Transverse colon (tissue), 4 donors: ENCODE measurements at regions not wholly inside any gene's neighbourhood (a gene's known extent, or its start where the extent isn't known, plus 50 kb on each side); places are given as distances from the start of the nearest gene placed in this dataset.

Experiments
- DNase-seq: peaks from one replicate; pipeline ENCODE4 v3.0.0-alpha.2; 2019
- H3K27ac ChIP-seq, 4 donors: fragments of 200-600 bp; sonication (generic); 2 replicates each; pipeline ENCODE4 v1.5.1; 2016 to 2018; ENCODE audit warnings: inconsistent platforms in 4 of 4
- H3K27me3 ChIP-seq: fragments of 200-600 bp; sonication (generic); 2 replicates; pipeline ENCODE4 v1.5.1; 2017; ENCODE audit warnings: inconsistent platforms
- H3K36me3 ChIP-seq, 4 donors: fragments of 200-600 bp; sonication (generic); 2 replicates each; pipeline ENCODE4 v1.5.1; 2017 to 2019; ENCODE audit warnings: inconsistent platforms in 4 of 4
- H3K4me1 ChIP-seq, 4 donors: fragments of 200-600 bp; sonication (generic); 2 replicates each; pipeline ENCODE4 v1.5.1; 2017 to 2020; ENCODE audit warnings: inconsistent platforms in 4 of 4
- H3K4me3 ChIP-seq, 4 donors: fragments of 200-600 bp; sonication (generic); 1 replicate in 1 of 4; 2 replicates in 3 of 4; pipeline versions ENCODE4 v1.5.1 to v1.6.1; 2017 to 2019; ENCODE audit warnings: inconsistent platforms in 4 of 4
- H3K9me3 ChIP-seq, 2 donors: fragments of 200-600 bp; sonication (generic); 2 replicates each; pipeline ENCODE4 v1.5.1; 2017 to 2019; ENCODE audit warnings: inconsistent platforms in 2 of 2
- EP300 ChIP-seq: sonication (generic); formaldehyde crosslinking; IDR thresholded peaks from one replicate; pipeline ENCODE4 v1.6.1; 2017; ENCODE audit warnings: antibody characterized with exemption, low read depth
- POLR2A ChIP-seq: fragments of 450-650 bp; IDR thresholded peaks from one replicate; pipeline ENCODE4 v1.6.1; 2016; ENCODE audit warnings: antibody characterized with exemption, mild to moderate bottlenecking, moderate library complexity
- POLR2AphosphoS5 ChIP-seq, 3 donors: sonication (generic); formaldehyde crosslinking; IDR thresholded peaks; one replicate each; pipeline ENCODE4 v1.6.1; 2016; ENCODE audit warnings: antibody characterized with exemption in 3 of 3
- WGBS, 2 donors: methylation state at CpG; one replicate each; pipeline ENCODE4 v1.1.5; 2018; ENCODE audit warnings: low coverage in 1 of 2; 5-methylcytosine and 5-hydroxymethylcytosine counted together
- in situ Hi-C, 4 donors: fragments of 200-750 bp; cut with MboI; loops; one replicate each; pipeline versions ENCODE4 v1.15.0 to v1.15.1; 2017; ENCODE audit warnings: low sequenced_read_pairs in 3 of 4, low pct_ligation_motif_present in 1 of 4, low pct_unique_long_range_greater_than_20kb in 1 of 4
- intact Hi-C: fragments of 100-400 bp; cut with DNase I; formaldehyde crosslinking; loops from one replicate; pipeline ENCODE4 v1.15.1; 2023; ENCODE audit warnings: low total_unique reads
- TF ChIP-seq, protein P1 (sequence below), 5 experiments: fragments of 200-600 bp in 3 of 5; fragments of 450-650 bp in 2 of 5; sonication (generic) in 3 of 5; IDR thresholded peaks; 1 replicate in 2 of 5; 2 replicates in 3 of 5; pipeline ENCODE4 v1.5.1; 2016 to 2017; ENCODE audit warnings: antibody characterized with exemption in 5 of 5, inconsistent platforms in 3 of 5, mild to moderate bottlenecking in 2 of 5, moderate library complexity in 1 of 5

DNA sequence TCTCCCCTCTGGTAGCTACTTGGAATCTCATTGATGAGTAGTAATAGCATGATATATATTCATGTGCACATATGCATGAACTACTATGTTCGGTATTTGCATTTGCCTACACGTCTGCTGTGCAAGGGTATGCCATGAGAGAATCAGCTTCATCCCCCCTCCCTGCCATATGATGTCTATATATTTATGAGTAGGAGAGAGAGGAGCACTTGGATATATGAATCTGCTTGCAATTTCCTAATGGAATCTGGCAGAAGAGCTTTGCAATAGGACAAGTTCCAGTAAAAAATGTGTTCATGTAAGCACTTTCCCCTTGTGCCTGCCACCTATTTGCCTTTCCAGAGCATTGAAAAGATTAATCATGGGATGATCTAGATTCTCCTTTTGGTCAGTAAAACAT, 76.2 kb upstream of the BACH2 start:
- DNase-seq: no peak
- H3K9me3 ChIP-seq: no peaks in the 10 kb centered on the region
- intact Hi-C loops: no loop called here
- WGBS, 2 donors: 87 to 100% methylated on average over 2 of the region's 2 CpGs
- TF ChIP-seq POLR2AphosphoS5 (IDR thresholded peaks at IDR 0.05) (no peak), EP300 (no peak), POLR2A (no peak)
- TF ChIP-seq, protein P1, sequence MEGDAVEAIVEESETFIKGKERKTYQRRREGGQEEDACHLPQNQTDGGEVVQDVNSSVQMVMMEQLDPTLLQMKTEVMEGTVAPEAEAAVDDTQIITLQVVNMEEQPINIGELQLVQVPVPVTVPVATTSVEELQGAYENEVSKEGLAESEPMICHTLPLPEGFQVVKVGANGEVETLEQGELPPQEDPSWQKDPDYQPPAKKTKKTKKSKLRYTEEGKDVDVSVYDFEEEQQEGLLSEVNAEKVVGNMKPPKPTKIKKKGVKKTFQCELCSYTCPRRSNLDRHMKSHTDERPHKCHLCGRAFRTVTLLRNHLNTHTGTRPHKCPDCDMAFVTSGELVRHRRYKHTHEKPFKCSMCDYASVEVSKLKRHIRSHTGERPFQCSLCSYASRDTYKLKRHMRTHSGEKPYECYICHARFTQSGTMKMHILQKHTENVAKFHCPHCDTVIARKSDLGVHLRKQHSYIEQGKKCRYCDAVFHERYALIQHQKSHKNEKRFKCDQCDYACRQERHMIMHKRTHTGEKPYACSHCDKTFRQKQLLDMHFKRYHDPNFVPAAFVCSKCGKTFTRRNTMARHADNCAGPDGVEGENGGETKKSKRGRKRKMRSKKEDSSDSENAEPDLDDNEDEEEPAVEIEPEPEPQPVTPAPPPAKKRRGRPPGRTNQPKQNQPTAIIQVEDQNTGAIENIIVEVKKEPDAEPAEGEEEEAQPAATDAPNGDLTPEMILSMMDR (IDR thresholded peaks at IDR 0.05): no peak
- H3K27ac ChIP-seq: no peak overlapping the region
- in situ Hi-C loops: no loop called here
- H3K4me3 ChIP-seq: no peak overlapping the region
- H3K27me3 ChIP-seq: no peaks in the 10 kb centered on the region
- H3K36me3 ChIP-seq: no peaks in the 10 kb centered on the region
- H3K4me1 ChIP-seq: peaks cover 0 to 3% (median 0%) of the 10 kb centered on the region in 4 donors

DNA sequence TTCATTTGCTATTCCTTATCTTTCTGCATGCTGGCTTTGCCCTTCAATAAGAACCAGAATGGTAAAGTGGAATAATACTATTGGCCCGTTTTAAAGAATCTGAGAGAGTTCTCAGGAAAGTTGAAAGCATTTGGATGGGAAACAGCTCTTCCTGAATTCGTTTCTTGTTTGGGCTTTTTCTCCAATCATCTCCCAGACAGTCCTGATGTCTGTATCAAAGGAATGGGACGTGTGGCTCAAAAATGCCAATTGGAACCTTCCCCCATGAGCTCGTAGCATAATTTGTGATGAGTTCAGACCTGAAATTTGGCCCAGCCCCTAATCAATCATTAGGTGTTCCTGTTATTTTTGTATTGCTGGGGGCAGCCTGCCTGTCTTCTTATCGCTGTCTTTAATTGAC, 75.8 kb upstream of the BACH2 start:
- no peaks in the 10 kb centered on the region for H3K9me3 ChIP-seq
- H3K4me1 ChIP-seq: peaks cover 0 to 3% (median 0%) of the 10 kb centered on the region in 4 donors
- no peaks in the 10 kb centered on the region for H3K36me3 ChIP-seq
- in situ Hi-C loops: no loop called here
- H3K27me3 ChIP-seq: no peaks in the 10 kb centered on the region
- DNase-seq: no peak
- TF ChIP-seq POLR2A: no peak
- TF ChIP-seq EP300: no peak
- TF ChIP-seq, protein P1 (IDR thresholded peaks at IDR 0.05): no peak
- no peak for TF ChIP-seq POLR2AphosphoS5 (IDR thresholded peaks at IDR 0.05)
- 84 to 100% methylated on average over 1 to 5 of the region's 5 CpGs for WGBS, 2 donors
- intact Hi-C loops: no loop called here
- no peak overlapping the region for H3K27ac ChIP-seq
- no peak overlapping the region for H3K4me3 ChIP-seq

DNA sequence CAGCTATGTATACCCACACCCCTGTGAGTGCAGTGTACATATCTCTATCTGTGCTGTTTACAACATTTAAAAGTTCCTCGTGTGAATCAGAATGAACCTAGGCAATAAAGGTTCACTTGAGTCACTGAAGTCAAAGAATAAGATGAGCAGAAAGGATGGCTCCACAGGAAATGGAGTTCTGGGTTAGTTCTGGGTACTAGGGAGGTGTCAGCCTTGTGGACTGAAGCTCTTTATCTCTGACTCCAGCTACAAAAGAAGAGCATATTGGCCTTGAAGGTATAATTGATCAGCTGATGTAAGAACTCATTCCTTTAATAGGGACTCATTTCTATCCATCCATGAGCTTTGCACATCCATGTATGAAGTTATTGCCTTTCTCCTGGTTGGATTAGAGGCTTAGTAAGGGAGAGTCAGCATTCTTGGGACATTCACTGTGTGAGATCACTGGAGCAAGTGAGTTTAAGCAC, 73.9 kb upstream of the BACH2 start:
- WGBS, 2 donors: 17 to 25% methylated on average over 1 of the region's 1 CpG
- Histone ChIP-seq H3K4me3 (no peak overlapping the region), H3K9me3 (no peaks in the 10 kb centered on the region), H3K36me3 (no peaks in the 10 kb centered on the region), H3K4me1 (peaks cover 0 to 3% (median 0%) of the 10 kb centered on the region in 4 donors), H3K27me3 (no peaks in the 10 kb centered on the region), H3K27ac (no peak overlapping the region)
- in situ Hi-C loops (no loop called here), intact Hi-C loops (no loop called here)
- TF ChIP-seq POLR2A (no peak), EP300 (no peak), POLR2AphosphoS5 (IDR thresholded peaks at IDR 0.05) (no peak)
- TF ChIP-seq, protein P1 (IDR thresholded peaks at IDR 0.05): no peak
- no peak for DNase-seq

DNA sequence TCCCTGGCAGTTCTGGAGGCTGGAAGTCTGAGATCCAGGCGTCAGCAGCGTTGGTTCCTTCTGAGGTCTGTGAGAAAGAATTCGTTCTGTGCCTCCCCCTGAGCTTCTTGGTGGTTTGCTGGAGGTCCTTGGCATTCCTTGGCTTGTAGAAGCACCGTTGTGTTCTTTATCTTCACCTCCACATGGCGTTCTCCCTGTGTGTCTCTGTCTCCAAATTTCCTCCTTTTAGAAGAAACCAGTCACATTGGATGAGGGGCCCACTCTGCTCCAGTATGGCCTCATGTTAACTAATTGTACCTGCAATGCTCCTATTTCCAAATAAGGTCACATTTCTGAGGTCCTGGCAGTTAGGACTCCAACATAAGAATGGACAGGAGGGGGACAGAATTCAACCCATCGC, 73.0 kb upstream of the BACH2 start:
- H3K9me3 ChIP-seq: no peaks in the 10 kb centered on the region
- in situ Hi-C loops: no loop called here
- TF ChIP-seq EP300: no peak
- TF ChIP-seq, protein P1 (IDR thresholded peaks at IDR 0.05): no peak
- TF ChIP-seq POLR2AphosphoS5 (IDR thresholded peaks at IDR 0.05): no peak
- TF ChIP-seq POLR2A: no peak
- H3K27me3 ChIP-seq: no peaks in the 10 kb centered on the region
- WGBS, 2 donors: 92% methylated on average over 6 of the region's 6 CpGs
- peak overlapping the region; percentile 62 to 75 (median 66) for H3K27ac ChIP-seq
- H3K4me1 ChIP-seq: peaks cover 0 to 3% (median 0%) of the 10 kb centered on the region in 4 donors
- DNase-seq: no peak
- intact Hi-C loops: no loop called here
- H3K4me3 ChIP-seq: no peak overlapping the region
- no peaks in the 10 kb centered on the region for H3K36me3 ChIP-seq
